HL-60 (cell line): ENCODE measurements at regions not wholly inside any gene's neighbourhood (a gene's known extent, or its start where the extent isn't known, plus 50 kb on each side); places are given as distances from the start of the nearest gene placed in this dataset.

Experiments
- CTCF ChIP-seq: IDR thresholded peaks from one replicate; pipeline ENCODE4 v1.5.1; 2011; ENCODE audit warnings: low read length, control low read depth, inconsistent platforms; ENCODE audit not compliant: insufficient read depth
- REST ChIP-seq: IDR thresholded peaks from 2 replicates; pipeline ENCODE4 v1.6.1; 2012; ENCODE audit warnings: low read depth; ENCODE audit not compliant: insufficient replicate concordance

- TF ChIP-seq CTCF: no peak
- no peak for TF ChIP-seq REST
Measured at GRCh38 chr3:72584262-72584661, 264.0 kb downstream of the SHQ1 start.
